Skeletal muscle cell (primary cell): ENCODE measurements at regions not wholly inside any gene's neighbourhood (a gene's known extent, or its start where the extent isn't known, plus 50 kb on each side); places are given as distances from the start of the nearest gene placed in this dataset.

ENCODE experiments used
- DNase-seq: peaks from one replicate; pipeline ENCODE4 v3.0.0-alpha.2; 2010; ENCODE audit warnings: low read depth
- H3K4me3 ChIP-seq: 2 replicates; pipeline ENCODE4 v1.5.1; 2011; ENCODE audit warnings: low read depth, mild to moderate bottlenecking, control low read depth, low read length, moderate library complexity

DNA sequence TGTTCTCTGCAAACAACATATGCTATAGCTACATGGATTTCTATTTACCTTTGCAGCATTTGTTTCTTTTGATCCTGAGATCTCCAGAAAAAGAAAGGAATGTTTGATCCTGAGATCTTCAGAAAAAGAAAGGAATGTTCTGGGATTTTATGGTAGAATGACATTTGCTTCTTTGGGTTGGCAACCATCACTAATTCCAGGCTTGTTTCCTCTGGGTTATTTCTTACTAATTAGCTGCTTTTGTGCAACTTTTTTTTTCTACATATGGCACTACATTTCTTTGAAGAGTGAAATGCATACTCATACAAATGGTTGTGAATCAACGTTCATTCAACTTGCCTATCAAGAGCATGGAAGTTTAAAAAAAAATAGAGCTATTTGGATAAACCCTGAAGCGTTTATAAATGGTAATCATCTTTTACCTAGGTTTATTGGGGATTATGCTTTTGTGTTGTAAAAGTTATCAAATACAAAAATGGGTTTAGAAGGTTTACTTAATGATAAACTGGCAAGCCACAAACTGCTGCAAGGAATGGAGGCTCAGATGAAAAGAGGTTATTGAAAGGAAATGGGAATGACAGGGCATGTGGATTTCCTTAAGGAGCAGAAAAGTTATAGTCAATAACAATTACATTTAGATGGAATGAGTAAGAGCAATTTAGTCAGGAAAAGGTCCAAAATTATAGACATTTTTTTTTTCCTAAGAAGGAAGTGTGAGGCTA lies 95.6 kb upstream of the PCDH18 start:
- no peak for DNase-seq

GRCh38 chr4:137626942-137627738 lies 94.8 kb upstream of the PCDH18 start:
- no peak overlapping the region for H3K4me3 ChIP-seq
- DNase-seq, result no peak

More for the DNA sequence above, 95.6 kb upstream of the PCDH18 start:
- no peak overlapping the region for H3K4me3 ChIP-seq

DNA sequence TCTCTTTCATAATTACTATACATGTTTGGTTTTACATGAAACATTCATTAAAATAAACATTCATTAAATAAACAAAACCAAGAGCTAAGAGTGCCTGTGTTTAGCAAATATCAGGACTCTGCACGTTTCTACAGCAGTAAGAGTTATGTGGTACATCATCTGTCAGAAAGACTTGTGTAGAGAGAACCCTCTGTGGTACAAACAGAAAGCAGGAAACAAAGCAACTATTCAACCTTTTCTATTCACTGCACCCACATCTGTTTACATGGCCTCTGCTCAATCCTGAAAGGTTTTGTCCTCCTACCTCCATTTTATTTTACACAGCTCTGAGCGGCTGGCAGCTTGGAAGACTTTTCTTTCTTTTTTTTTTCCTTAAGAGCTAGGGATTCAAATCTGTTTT lies 90.7 kb upstream of the PCDH18 start:
- no peak for DNase-seq
- no peak overlapping the region for H3K4me3 ChIP-seq

DNA sequence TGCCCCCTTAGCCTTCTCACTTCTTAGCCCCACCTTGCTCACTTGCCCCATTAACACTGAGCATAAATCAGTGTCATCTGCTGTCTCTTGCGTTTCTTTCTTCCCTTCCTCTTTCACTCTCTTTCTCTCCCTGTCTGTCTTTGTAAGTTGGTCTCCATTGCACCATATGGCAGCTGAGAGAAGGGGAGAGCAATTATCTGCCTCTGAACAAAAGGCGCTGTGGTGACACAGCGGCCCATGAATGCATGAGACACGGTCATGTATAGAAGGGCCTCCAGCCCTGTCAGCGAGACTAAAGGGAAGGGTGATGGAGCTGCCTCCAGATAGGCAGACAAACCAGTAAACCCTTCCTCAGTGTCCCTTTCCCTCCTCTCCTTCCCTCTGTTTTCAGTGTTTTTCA lies 88.8 kb upstream of the PCDH18 start:
- no peak for DNase-seq
- no peak overlapping the region for H3K4me3 ChIP-seq

DNA sequence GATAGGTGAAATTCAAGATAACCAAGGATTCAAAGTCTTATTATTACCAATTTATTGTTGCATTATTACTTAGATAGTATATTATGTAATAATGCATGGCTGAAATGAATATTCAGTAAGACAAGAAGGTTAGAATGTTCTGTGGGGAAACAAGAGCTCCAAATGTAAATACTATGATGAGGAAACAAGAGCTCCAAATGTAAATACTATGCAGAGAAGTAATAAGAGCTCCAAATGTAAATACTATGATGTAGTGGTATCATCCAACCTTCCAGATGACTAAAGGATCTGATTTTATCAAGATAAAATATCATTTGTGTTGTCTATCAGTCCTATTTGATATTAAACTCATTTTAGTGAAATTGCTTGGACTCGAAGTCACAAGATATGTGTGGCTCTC lies 82.2 kb upstream of the PCDH18 start:
- DNase-seq, result no peak
- no peak overlapping the region for H3K4me3 ChIP-seq

- peak; percentile 11 for DNase-seq
- no peak overlapping the region for H3K4me3 ChIP-seq
Observed at GRCh38 chr4:137611998-137612700, 79.9 kb upstream of the PCDH18 start.

DNA sequence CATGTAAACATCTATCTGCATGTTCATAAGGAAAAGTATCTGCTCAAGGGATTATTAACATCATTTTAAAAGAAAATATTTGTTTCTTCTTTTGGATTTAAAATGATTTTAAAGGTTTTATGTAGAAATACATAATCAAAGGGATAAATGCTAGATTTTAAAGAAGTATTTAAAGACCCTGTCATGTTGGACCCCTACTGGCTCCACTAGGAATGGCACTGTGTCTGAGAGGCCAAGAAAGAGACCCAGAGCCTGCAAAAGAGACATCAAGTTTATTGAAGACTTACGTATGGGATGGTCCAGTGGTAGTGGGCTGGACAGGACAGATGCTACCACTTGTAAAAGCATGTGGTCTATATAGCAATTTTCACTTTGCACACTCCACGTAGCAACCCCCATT lies 78.7 kb upstream of the PCDH18 start:
- no peak for DNase-seq
- H3K4me3 ChIP-seq, result no peak overlapping the region

DNA sequence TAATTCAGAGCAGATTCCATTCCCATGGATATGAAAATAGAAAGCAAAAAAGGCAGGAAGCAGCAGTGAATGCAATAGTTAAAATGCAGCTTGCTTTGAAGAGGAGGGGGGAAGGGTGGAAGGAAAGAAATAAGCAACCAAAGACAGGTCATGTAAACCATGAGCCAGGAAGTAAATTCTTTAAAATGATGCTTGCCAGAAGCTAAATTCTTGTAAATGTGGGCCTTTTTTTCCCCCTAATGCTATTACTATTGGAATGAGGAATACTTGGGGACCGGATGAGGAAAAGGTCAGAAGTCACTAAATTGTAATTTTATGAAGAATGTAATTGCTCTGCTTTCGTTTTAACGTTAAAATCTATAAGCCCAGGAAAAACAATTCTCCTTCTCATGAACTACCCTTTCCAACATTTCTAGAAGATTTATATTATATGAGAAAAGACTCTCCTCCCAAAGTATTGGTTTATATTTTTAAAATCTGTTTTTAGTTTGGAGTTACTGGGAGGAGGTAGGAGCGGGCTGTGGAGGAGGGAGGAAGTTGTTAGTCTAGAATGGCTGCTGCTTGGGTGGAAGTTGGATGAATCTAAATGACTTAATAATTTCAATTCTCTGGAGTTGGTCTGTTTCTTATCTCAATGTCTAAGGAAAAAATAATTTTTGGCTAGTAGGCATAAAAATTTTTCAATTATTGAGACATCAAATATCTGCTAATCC lies 77.6 kb upstream of the PCDH18 start:
- H3K4me3 ChIP-seq, result no peak overlapping the region
- peak; percentile 16 for DNase-seq

DNA sequence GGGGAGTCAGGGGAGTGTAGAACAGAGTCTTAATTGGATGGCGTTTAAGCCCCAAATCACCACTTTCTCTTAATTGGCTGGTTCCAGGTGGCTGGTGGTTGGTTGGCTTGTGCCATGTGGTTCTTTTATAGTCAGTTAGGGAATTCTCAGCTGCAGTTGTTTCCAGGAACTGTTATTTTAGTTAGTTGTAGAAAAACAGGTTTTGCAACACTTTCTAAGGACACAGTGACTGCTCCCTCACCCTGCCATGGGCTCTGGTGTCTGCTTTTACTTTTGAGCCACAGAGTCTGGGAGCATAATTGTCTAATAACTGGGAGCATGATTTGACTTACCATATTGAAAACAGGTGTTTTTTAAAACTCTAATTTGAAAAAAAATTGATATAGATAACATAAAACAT lies 75.8 kb upstream of the PCDH18 start:
- DNase-seq, result no peak
- H3K4me3 ChIP-seq, result no peak overlapping the region

- H3K4me3 ChIP-seq, result no peak overlapping the region
- no peak for DNase-seq
Observed at GRCh38 chr4:137602436-137602835, 70.1 kb upstream of the PCDH18 start.

DNA sequence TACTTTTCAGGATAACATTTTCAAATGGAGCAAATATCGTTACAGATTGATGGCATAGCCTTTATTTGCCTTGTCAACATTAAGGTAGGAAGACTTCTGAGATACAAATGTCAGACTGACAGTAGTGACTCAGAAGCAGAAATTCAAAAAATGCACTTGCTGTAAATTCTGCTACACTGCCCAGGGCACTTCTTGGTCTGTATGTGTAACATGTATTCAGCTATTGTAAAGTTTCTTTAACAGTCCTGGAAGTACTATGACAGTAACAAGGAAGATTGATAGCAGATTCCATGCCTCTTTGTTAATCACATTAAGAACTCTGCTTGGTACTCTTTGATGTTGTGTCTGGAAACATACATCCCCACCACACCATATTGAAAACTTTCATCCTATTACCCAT lies 69.6 kb upstream of the PCDH18 start:
- DNase-seq, result no peak
- H3K4me3 ChIP-seq, result no peak overlapping the region

DNA sequence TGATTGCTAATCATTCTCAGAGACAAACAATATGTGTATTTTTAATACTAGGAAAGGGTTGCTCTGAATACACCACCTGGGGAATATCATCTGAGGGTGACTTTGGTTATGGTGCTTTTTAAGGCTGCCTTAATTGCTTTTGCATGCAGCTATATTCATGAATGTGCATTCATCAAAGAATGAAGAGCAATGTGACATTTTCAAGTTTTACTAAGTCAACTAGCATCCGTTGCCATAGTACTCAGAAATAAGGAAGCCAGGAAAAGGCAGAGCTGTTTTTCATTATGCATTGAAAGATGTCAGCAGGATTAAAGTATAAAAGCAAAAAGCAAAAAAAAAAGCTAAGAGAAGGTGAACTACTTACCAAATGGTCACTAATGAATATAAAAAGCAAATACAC lies 67.4 kb upstream of the PCDH18 start:
- no peak overlapping the region for H3K4me3 ChIP-seq
- no peak for DNase-seq

GRCh38 chr4:137597752-137598430 lies 65.6 kb upstream of the PCDH18 start:
- DNase-seq, result no peak
- H3K4me3 ChIP-seq, result no peak overlapping the region

DNA sequence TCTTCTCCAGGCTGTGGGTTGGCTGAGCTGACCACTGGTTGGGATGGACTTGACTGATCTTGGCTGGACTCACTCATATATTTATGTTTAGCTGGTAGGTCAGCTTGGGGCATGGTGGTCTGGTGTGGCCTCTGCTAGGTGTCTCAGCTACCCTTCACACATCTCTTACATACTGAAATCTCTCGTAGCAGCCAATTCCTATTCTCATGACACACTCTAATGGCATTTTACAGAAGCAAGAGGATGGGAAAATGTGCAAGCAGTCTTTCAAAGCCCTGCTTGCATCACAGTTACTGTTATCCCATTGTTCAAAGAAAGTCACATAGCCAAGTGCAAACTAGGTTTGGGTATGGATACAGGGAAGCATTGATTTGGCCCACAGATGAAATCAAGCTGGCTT lies 55.5 kb upstream of the PCDH18 start:
- no peak for DNase-seq
- H3K4me3 ChIP-seq, result no peak overlapping the region

DNA sequence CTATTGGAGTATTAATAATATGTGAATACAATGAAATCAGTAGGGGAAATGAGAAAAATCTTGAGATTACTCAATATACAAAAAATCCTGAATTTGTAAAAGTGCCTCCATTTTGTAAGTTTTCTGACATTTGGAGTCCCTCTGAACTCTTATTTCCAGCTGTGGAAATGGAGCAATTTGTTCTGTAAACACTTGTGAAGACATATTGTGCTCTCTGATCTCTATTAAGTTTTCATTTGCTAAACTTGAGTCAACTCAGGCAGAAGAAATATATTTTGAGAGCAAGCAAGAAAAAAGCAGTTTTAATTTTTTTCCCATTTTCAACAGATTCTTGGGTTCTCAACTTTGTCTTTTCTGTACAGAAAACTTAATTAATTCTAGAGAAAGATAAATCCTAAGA lies 51.4 kb upstream of the PCDH18 start:
- DNase-seq, result no peak

More for the DNA sequence above, 51.4 kb upstream of the PCDH18 start:
- no peak overlapping the region for H3K4me3 ChIP-seq
